SK-N-SH (cell line): ENCODE measurements at regions not wholly inside any gene's neighbourhood (a gene's known extent, or its start where the extent isn't known, plus 50 kb on each side); places are given as distances from the start of the nearest gene placed in this dataset.

Experiments used
- CTCF ChIA-PET: fragments of 300-600, 350-600 bp; formaldehyde crosslinking; extraction: SDS; loops from one replicate; lab custom pipeline; 2021; lab: Yijun Ruan, JAX
- POLR2A ChIA-PET: fragments of 350-600 bp; sonication (Branson Sonifier 250); formaldehyde crosslinking; extraction: SDS; loops from one replicate; lab custom pipeline; 2020; ENCODE audit warnings: antibody characterized with exemption, inconsistent platforms; lab: Yijun Ruan, JAX
- DNase-seq: peaks from one replicate; pipeline ENCODE4 v3.0.0; 2012
- H2AFZ ChIP-seq: fragments of 200-600 bp; sonication (generic); 2 replicates; pipeline ENCODE4 v1.8.1; 2016; ENCODE audit warnings: antibody characterized with exemption, mild to moderate bottlenecking, low read depth
- H3F3A ChIP-seq: fragments of 200-600 bp; sonication (generic); replicated peaks from 2 replicates; pipeline ENCODE3; 2016; ENCODE audit warnings: antibody characterized with exemption, mild to moderate bottlenecking; ENCODE audit not compliant: insufficient read depth
- H3K27ac ChIP-seq, 2 experiments: fragments of 200-500 bp in 1 of 2; fragments of 200-600 bp in 1 of 2; sonication (Bioruptor generic) in 1 of 2; sonication (generic), shearing (Covaris generic) in 1 of 2; 2 replicates each; pipeline versions ENCODE4 v1.5.1 to v1.6.1; 2014 to 2016; ENCODE audit warnings: low read depth in 2 of 2, inconsistent platforms in 1 of 2, low read length in 1 of 2, mild to moderate bottlenecking in 1 of 2, mixed read lengths in 1 of 2
- H3K27me3 ChIP-seq: fragments of 200-600 bp; sonication (generic), shearing (Covaris generic); 2 replicates; pipeline ENCODE4 v1.6.1; 2016; ENCODE audit warnings: mixed run types; ENCODE audit not compliant: insufficient read depth
- H3K36me3 ChIP-seq, 2 experiments: fragments of 200-500 bp in 1 of 2; fragments of 200-600 bp in 1 of 2; sonication (Bioruptor generic) in 1 of 2; sonication (generic) in 1 of 2; replicated peaks in 1 of 2; 2 replicates each; pipeline versions ENCODE3 to v1.5.1; 2014 to 2016; ENCODE audit warnings: low read length in 1 of 2, mild to moderate bottlenecking in 1 of 2; ENCODE audit not compliant: insufficient read depth in 2 of 2, control insufficient read depth in 1 of 2
- H3K4me1 ChIP-seq, 2 experiments: fragments of 200-500 bp in 1 of 2; fragments of 200-600 bp in 1 of 2; sonication (Bioruptor generic) in 1 of 2; sonication (generic), shearing (Covaris generic) in 1 of 2; 2 replicates each; pipeline versions ENCODE4 v1.5.1 to v1.6.1; 2014 to 2016; ENCODE audit warnings: low read depth in 1 of 2, low read length in 1 of 2, mixed run types in 1 of 2; ENCODE audit not compliant: insufficient read depth in 2 of 2, control insufficient read depth in 1 of 2
- H3K4me2 ChIP-seq: fragments of 200-600 bp; sonication (generic), shearing (Covaris generic); 2 replicates; pipeline ENCODE4 v1.6.1; 2017; ENCODE audit warnings: mixed run types
- H3K4me3 ChIP-seq, 2 experiments: fragments of 200-500 bp in 1 of 2; fragments of 200-600 bp in 1 of 2; sonication (Bioruptor generic) in 1 of 2; sonication (generic), shearing (Covaris generic) in 1 of 2; 2 replicates each; pipeline versions ENCODE4 v1.5.1 to v1.8.1; 2014 to 2016; ENCODE audit warnings: low read depth in 2 of 2, inconsistent platforms in 1 of 2, low read length in 1 of 2, mild to moderate bottlenecking in 1 of 2, mixed read lengths in 1 of 2, moderate library complexity in 1 of 2
- H3K79me2 ChIP-seq: fragments of 200-600 bp; sonication (generic); 2 replicates; pipeline ENCODE4 v1.8.1; 2017; ENCODE audit warnings: mild to moderate bottlenecking; ENCODE audit not compliant: insufficient read depth
- H3K9ac ChIP-seq: fragments of 200-600 bp; sonication (generic); 2 replicates; pipeline ENCODE4 v1.6.1; 2017; ENCODE audit warnings: mixed run types
- H3K9me2 ChIP-seq: fragments of 200-600 bp; sonication (generic); 2 replicates; pipeline ENCODE4 v1.6.1; 2017; ENCODE audit warnings: mixed run types
- H3K9me3 ChIP-seq: fragments of 200-600 bp; sonication (generic); 2 replicates; pipeline ENCODE4 v1.6.1; 2017; ENCODE audit warnings: mixed run types, mild to moderate bottlenecking, moderate library complexity
- H4K20me1 ChIP-seq: fragments of 200-600 bp; sonication (generic); 2 replicates; pipeline ENCODE4 v1.6.1; 2017; ENCODE audit warnings: mild to moderate bottlenecking, mixed run types; ENCODE audit not compliant: insufficient read depth
- CHD2 ChIP-seq: fragments of 150-350 bp; IDR thresholded peaks from 2 replicates; pipeline ENCODE4 v1.6.1; 2018; ENCODE audit warnings: low read length; ENCODE audit not compliant: partially characterized antibody
- FOSL2 ChIP-seq: IDR thresholded peaks from 2 replicates; pipeline ENCODE4 v1.4.0; 2012; ENCODE audit warnings: low read depth, mild to moderate bottlenecking, moderate library complexity, borderline replicate concordance
- FOXM1 ChIP-seq: IDR thresholded peaks from 2 replicates; pipeline ENCODE4 v1.4.0; 2012; ENCODE audit warnings: low read depth, mild to moderate bottlenecking
- NFIC ChIP-seq: IDR thresholded peaks from 2 replicates; pipeline ENCODE4 v1.4.0; 2012; ENCODE audit warnings: borderline replicate concordance
- RAD21 ChIP-seq: IDR thresholded peaks from 2 replicates; pipeline ENCODE4 v1.6.1; 2012; ENCODE audit warnings: mild to moderate bottlenecking, low read length
- RFX5 ChIP-seq: IDR thresholded peaks from 2 replicates; pipeline ENCODE4 v1.6.1; 2012; ENCODE audit warnings: mild to moderate bottlenecking, improper control_type of control experiment, low read length
- RXRA ChIP-seq: IDR thresholded peaks from 2 replicates; pipeline ENCODE4 v1.4.0; 2012; ENCODE audit warnings: low read depth, mild to moderate bottlenecking, borderline replicate concordance
- SMC3 ChIP-seq: IDR thresholded peaks from 2 replicates; pipeline ENCODE4 v1.6.1; 2012; ENCODE audit warnings: low read depth, low read length, improper control_type of control experiment
- TAF1 ChIP-seq: IDR thresholded peaks from 2 replicates; pipeline ENCODE4 v1.6.1; 2012; ENCODE audit warnings: low read depth, mild to moderate bottlenecking, low read length, moderate library complexity, borderline replicate concordance
- TCF12 ChIP-seq: IDR thresholded peaks from 2 replicates; pipeline ENCODE4 v1.4.0; 2012
- TEAD4 ChIP-seq: IDR thresholded peaks from 2 replicates; pipeline ENCODE4 v1.4.0; 2012; ENCODE audit warnings: mild to moderate bottlenecking, borderline replicate concordance; ENCODE audit not compliant: insufficient read depth
- YY1 ChIP-seq: IDR thresholded peaks from 2 replicates; pipeline ENCODE4 v1.4.0; 2012; ENCODE audit warnings: low read depth, mild to moderate bottlenecking
- WGBS: methylation state at CpG from one replicate; pipeline ENCODE4 v1.1.6; 2017; ENCODE audit warnings: low lambda C conversion rate; 5-methylcytosine and 5-hydroxymethylcytosine counted together
- TF ChIP-seq, protein P1 (sequence below): IDR thresholded peaks from 2 replicates; pipeline ENCODE4 v1.4.0; 2012; ENCODE audit warnings: low read depth, borderline replicate concordance
- TF ChIP-seq, protein P2 (sequence below): IDR thresholded peaks from 2 replicates; pipeline ENCODE4 v1.6.1; 2012; ENCODE audit warnings: mild to moderate bottlenecking, low read depth, low read length, moderate library complexity
- TF ChIP-seq, protein P3 (sequence below): IDR thresholded peaks from 2 replicates; pipeline ENCODE4; 2012
- TF ChIP-seq, protein P4 (sequence below): fragments of 150-350 bp; IDR thresholded peaks from 2 replicates; pipeline ENCODE4 v1.6.1; 2017; ENCODE audit warnings: antibody characterized with exemption, low read length, low read depth, borderline replicate concordance
- TF ChIP-seq, protein P5 (sequence below): fragments of 200-600 bp; sonication (generic); IDR thresholded peaks from 2 replicates; pipeline ENCODE4 v1.6.1; 2017; ENCODE audit warnings: antibody characterized with exemption, mild to moderate bottlenecking, moderate library complexity

DNA sequence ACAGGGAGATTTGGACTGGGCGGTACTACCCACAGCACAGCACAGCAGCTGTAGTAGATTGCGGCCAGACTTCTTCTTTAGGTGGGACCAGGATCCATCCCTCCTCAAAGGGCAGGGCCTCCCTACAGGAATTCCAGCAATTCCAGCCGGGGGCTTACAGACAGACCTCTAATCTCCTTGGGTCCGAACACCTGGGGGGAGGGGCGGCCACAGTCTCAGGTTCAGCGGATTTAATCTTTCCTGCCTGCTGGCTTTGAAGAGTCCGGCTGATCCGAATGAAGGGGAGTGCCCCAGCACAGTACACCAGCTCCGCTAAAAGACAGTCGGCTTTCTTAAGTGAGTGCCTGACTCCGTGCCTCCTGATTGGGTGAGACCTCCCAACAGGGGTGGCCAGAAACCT, 1708.5 kb downstream of the BRINP3 start:
- ChIA-PET POLR2A (no interaction called here), CTCF (interaction anchor here (3.1 kb wide), 1 partner anchor 13 kb away, joined by 16 read pairs; no protein-coding TSS in a partner anchor)
- 84% methylated on average over 8 of the region's 11 CpGs for WGBS
- H3K9me3 ChIP-seq: no peaks in the 10 kb centered on the region
- no peak overlapping the region for H3K4me2 ChIP-seq
- no peak overlapping the region for H3K9ac ChIP-seq
- H3K4me1 ChIP-seq: no peaks in the 10 kb centered on the region; a peak in 1 of 4 replicates
- TF ChIP-seq, protein P1, sequence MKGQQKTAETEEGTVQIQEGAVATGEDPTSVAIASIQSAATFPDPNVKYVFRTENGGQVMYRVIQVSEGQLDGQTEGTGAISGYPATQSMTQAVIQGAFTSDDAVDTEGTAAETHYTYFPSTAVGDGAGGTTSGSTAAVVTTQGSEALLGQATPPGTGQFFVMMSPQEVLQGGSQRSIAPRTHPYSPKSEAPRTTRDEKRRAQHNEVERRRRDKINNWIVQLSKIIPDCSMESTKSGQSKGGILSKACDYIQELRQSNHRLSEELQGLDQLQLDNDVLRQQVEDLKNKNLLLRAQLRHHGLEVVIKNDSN: no peak
- TF ChIP-seq CHD2: no peak
- TF ChIP-seq, protein P2, sequence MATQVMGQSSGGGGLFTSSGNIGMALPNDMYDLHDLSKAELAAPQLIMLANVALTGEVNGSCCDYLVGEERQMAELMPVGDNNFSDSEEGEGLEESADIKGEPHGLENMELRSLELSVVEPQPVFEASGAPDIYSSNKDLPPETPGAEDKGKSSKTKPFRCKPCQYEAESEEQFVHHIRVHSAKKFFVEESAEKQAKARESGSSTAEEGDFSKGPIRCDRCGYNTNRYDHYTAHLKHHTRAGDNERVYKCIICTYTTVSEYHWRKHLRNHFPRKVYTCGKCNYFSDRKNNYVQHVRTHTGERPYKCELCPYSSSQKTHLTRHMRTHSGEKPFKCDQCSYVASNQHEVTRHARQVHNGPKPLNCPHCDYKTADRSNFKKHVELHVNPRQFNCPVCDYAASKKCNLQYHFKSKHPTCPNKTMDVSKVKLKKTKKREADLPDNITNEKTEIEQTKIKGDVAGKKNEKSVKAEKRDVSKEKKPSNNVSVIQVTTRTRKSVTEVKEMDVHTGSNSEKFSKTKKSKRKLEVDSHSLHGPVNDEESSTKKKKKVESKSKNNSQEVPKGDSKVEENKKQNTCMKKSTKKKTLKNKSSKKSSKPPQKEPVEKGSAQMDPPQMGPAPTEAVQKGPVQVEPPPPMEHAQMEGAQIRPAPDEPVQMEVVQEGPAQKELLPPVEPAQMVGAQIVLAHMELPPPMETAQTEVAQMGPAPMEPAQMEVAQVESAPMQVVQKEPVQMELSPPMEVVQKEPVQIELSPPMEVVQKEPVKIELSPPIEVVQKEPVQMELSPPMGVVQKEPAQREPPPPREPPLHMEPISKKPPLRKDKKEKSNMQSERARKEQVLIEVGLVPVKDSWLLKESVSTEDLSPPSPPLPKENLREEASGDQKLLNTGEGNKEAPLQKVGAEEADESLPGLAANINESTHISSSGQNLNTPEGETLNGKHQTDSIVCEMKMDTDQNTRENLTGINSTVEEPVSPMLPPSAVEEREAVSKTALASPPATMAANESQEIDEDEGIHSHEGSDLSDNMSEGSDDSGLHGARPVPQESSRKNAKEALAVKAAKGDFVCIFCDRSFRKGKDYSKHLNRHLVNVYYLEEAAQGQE: no peak
- TF ChIP-seq YY1: no peak
- TF ChIP-seq, protein P3, sequence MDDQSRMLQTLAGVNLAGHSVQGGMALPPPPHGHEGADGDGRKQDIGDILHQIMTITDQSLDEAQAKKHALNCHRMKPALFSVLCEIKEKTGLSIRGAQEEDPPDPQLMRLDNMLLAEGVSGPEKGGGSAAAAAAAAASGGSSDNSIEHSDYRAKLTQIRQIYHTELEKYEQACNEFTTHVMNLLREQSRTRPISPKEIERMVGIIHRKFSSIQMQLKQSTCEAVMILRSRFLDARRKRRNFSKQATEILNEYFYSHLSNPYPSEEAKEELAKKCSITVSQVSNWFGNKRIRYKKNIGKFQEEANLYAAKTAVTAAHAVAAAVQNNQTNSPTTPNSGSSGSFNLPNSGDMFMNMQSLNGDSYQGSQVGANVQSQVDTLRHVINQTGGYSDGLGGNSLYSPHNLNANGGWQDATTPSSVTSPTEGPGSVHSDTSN: no peak
- no peak for TF ChIP-seq RXRA
- TF ChIP-seq RFX5: no peak
- TF ChIP-seq, protein P4, sequence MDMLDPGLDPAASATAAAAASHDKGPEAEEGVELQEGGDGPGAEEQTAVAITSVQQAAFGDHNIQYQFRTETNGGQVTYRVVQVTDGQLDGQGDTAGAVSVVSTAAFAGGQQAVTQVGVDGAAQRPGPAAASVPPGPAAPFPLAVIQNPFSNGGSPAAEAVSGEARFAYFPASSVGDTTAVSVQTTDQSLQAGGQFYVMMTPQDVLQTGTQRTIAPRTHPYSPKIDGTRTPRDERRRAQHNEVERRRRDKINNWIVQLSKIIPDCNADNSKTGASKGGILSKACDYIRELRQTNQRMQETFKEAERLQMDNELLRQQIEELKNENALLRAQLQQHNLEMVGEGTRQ: no peak
- TF ChIP-seq SMC3: no peak
- no peak for TF ChIP-seq TEAD4
- TF ChIP-seq, protein P5, sequence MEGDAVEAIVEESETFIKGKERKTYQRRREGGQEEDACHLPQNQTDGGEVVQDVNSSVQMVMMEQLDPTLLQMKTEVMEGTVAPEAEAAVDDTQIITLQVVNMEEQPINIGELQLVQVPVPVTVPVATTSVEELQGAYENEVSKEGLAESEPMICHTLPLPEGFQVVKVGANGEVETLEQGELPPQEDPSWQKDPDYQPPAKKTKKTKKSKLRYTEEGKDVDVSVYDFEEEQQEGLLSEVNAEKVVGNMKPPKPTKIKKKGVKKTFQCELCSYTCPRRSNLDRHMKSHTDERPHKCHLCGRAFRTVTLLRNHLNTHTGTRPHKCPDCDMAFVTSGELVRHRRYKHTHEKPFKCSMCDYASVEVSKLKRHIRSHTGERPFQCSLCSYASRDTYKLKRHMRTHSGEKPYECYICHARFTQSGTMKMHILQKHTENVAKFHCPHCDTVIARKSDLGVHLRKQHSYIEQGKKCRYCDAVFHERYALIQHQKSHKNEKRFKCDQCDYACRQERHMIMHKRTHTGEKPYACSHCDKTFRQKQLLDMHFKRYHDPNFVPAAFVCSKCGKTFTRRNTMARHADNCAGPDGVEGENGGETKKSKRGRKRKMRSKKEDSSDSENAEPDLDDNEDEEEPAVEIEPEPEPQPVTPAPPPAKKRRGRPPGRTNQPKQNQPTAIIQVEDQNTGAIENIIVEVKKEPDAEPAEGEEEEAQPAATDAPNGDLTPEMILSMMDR: no peak
- no peak for TF ChIP-seq TAF1
- TF ChIP-seq RAD21: no peak
- TF ChIP-seq TCF12: no peak
- TF ChIP-seq NFIC: no peak
- no peak for TF ChIP-seq FOXM1
- TF ChIP-seq FOSL2: no peak
- no peaks in the 10 kb centered on the region for H3K27me3 ChIP-seq
- H2AFZ ChIP-seq: no peak overlapping the region
- no peaks in the 10 kb centered on the region for H4K20me1 ChIP-seq
- no peaks in the 10 kb centered on the region for H3K79me2 ChIP-seq
- no peaks in the 10 kb centered on the region for H3F3A ChIP-seq
- H3K36me3 ChIP-seq: no peaks in the 10 kb centered on the region
- no peaks in the 10 kb centered on the region for H3K9me2 ChIP-seq
- H3K4me3 ChIP-seq: no peak overlapping the region
- DNase-seq: no peak
- H3K27ac ChIP-seq: no peak overlapping the region
